Frontal cortex (tissue), 3 donors: ENCODE measurements at regions not wholly inside any gene's neighbourhood (a gene's known extent, or its start where the extent isn't known, plus 50 kb on each side); places are given as distances from the start of the nearest gene placed in this dataset.
"Not testable (repeated sequence)": the region's sequence is repeated elsewhere in the genome, so short reads cannot be mapped to it uniquely, and the experiment has no call there.

ENCODE experiments used
- DNase-seq, 2 donors: peaks; one replicate each; pipeline ENCODE4 v3.0.0; 2012; ENCODE audit warnings: low spot score in 2 of 2
- FAIRE-seq: peaks from 2 replicates; lab custom pipeline; 2012; peaks lifted over from hg19 to GRCh38; lab: Jason Lieb, UNC
- donor health status: control.
- donor health status: control.
- donor health status: control.

- FAIRE-seq, result no peak
These were observed 302.5 kb upstream of the GADL1 start for GRCh38 chr3:31196881-31197364.

DNA sequence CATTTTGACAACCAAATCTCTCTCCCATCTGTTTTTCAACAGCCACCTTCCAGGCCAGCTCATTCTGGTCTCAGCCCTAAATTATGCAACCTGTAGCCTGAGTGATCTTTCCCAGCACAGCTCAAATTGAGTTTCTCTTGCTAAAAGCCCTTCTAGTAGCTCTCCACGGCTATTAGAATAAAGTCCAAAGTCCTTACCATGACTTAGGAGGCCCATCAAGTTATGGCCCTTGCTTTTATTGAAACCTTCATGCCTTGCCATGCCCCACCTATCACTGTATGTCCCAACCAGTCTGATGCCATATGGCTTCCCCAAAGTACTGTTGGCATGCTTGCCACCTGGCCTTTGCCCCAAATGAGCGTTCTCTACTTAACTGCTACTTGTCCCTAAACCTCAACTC lies 303.5 kb upstream of the GADL1 start:
- FAIRE-seq, result no peak
- no peak for DNase-seq

More at GRCh38 chr3:31196881-31197364, 302.5 kb upstream of the GADL1 start:
- DNase-seq, result no peak

DNA sequence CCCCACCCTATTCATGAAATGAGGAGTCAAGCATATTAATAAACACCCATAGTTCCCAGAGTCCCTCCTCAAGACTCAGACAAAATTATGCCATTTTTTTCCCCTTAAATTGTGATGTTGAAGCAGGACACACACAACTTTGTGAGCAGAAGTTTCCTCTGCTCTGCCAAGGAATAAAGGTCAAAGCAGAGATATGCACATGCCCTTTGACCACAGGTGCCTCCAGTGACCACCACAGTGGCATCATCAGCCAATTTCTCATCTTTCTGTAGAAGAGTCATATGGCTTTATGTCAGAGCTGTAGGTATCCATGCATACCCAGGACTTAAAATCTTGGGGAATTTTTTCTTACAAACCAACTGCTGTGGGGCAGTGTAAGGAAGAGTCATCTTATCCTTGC lies 304.4 kb upstream of the GADL1 start:
- DNase-seq, result no peak
- FAIRE-seq, result no peak

DNA sequence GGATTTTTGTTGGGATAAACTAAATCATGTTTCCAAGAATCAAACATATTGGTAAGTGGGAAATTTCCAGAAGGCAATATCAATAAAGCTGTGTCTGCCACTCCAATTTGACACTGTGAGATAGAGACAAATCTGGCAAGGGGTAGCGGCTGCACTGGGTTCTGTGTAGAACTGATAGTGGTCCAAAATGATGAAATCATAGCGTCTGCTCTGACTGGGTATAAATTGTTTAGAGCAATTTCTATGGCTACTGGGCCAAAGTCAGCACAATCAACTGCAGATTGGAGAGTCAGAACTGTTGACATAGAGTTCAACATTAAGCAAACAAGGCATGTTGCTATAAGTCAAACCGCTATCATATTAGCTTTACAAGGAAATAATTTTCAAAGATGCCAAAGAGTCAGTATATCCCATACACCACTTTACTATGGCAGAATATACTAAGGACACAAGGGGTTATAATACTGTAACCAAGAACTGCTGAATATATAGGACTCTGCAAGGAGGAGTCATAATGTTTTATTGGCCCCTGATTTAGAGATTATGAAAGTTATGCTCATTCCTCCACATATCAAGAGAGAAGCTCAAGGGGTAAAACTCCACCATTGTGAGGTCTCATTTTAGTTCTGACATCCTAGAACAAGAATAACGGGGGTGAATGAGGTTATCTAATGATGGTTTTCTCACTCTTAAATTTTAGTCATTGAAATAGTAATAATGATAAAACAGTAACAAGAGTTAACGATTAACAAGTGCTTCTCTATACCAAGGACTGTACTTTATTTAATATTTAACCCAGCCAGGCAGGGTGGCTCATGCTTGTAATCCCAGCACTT lies 309.7 kb upstream of the GADL1 start:
- FAIRE-seq (no peak), DNase-seq (no peak)

DNA sequence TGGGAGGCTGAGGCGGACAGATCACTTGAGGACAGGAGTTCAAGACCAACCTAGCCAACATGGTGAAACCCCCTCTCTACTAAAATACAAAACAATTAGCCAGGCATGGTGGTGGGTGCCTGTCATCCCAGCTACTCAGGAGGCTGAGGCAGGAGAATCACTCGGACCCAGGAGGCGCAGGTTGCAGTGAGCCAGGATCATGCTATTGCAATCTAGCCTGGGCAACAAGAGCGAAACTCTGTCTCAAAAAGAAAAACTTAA lies 310.3 kb upstream of the GADL1 start:
- FAIRE-seq, DNase-seq: not testable (repeated sequence)

GRCh38 chr3:31210068-31210645 lies 315.7 kb upstream of the GADL1 start:
- FAIRE-seq (no peak), DNase-seq (no peak)

GRCh38 chr3:31213869-31214486 lies 318.7 kb upstream of the STT3B start:
- DNase-seq (no peak), FAIRE-seq (no peak)

GRCh38 chr3:31218082-31218481 lies 314.6 kb upstream of the STT3B start:
- no peak for FAIRE-seq
- DNase-seq, result no peak

- DNase-seq (no peak), FAIRE-seq (no peak)
These were observed 313.4 kb upstream of the STT3B start for GRCh38 chr3:31219131-31219843.

- FAIRE-seq (no peak), DNase-seq (no peak)
These were observed 312.3 kb upstream of the STT3B start for GRCh38 chr3:31220431-31220830.

DNA sequence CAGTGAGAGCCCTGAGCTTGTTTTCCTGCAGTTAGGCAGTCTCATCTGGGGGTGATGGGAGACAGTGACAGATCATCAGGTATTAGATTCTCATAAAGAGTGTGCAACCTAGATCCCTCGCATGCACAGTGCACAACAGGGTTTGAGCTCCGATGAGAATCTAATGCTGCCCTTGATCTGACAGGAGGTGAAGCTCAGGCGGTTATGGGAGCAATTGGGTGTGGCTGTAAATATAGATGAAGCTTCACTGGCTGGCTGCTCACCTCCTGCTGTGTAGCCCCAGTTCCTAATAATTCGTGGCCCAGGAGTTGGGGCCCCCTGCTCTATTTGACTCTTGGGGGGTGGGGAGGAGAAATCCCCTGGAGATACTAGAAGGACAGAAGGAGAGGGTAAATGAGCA lies 309.4 kb upstream of the STT3B start:
- DNase-seq (no peak), FAIRE-seq (no peak)

- DNase-seq (no peak), FAIRE-seq (no peak)
These were observed 307.8 kb upstream of the STT3B start for GRCh38 chr3:31224936-31225335.

DNA sequence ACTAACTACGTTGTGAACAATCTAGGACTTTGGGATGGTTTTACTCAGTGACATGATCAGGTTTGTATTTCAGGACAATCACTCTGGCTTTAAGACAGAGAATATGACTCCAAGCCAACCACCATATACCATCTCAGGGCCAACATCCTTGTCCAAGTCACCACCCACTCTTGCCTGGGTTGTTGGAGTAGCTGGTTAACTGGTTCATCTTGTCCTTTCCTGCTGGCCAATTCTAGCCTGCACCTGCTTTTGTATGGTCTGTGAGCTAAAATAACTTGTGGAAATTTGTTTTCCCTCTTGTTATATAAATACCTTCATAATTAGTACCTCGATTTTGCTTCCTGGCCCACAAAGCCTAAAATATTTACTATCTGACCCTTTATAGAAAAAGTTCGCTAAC lies 306.8 kb upstream of the STT3B start:
- DNase-seq, result no peak
- no peak for FAIRE-seq

DNA sequence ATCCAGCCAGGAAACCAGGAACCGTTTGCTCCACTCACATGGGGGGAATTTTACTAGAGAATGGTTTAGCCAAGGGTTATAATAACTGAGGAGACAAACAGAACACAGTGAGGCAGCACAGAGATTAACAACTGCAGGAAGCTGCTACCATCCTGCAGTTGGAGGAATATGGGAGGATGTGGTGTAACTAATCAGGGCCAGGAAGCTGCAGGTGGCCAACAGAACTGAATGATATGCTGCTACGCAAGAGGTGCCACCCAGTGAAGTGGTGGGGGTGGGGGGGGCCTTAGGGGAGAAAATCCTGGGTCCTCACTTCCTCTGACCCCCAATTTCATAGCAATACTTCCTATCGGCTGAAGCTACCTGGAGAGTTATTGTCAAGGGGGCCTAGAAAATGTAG lies 306.4 kb upstream of the STT3B start:
- no peak for FAIRE-seq
- no peak for DNase-seq

- FAIRE-seq (no peak), DNase-seq (no peak)
These were observed 305.6 kb upstream of the STT3B start for GRCh38 chr3:31227131-31227562.

- no peak for FAIRE-seq
- no peak for DNase-seq
These were observed 302.1 kb upstream of the STT3B start for GRCh38 chr3:31230425-31231223.

- no peak for DNase-seq
These were observed 300.4 kb upstream of the STT3B start for GRCh38 chr3:31232055-31233025.

DNA sequence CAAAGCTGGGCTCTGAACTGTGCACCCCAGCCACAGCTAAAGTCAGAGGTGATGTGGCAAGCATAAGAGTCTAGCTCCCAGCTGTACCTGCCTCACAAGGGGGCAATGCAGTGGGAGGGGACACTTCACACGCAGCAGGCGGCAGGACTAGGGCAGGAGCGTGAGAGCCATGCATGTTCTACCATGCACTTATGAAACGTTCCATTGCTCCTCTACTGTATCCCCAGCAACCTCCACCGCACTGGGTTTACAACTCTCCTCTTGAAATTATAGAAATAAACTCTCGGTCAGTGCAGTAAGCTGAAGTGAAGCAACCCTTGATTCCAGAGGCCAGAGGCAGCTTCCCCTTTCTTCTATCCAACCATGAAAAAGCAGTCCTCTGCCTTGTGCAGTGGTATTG lies 298.6 kb upstream of the STT3B start:
- no peak for DNase-seq
- no peak for FAIRE-seq

More at GRCh38 chr3:31232055-31233025, 300.4 kb upstream of the STT3B start:
- FAIRE-seq, result no peak
